Prostate gland (tissue), 2 donors: ENCODE measurements at regions not wholly inside any gene's neighbourhood (a gene's known extent, or its start where the extent isn't known, plus 50 kb on each side); places are given as distances from the start of the nearest gene placed in this dataset.

Source experiments
- POLR2A ChIP-seq: fragments of 450-650 bp; IDR thresholded peaks from one replicate; pipeline ENCODE4 v1.6.1; 2016; ENCODE audit warnings: antibody characterized with exemption, mild to moderate bottlenecking
- POLR2AphosphoS5 ChIP-seq: sonication (generic); formaldehyde crosslinking; IDR thresholded peaks from one replicate; pipeline ENCODE4 v1.6.1; 2017; ENCODE audit warnings: antibody characterized with exemption
- TF ChIP-seq, protein P1 (sequence below), 4 experiments: fragments of 200-600 bp in 2 of 4; fragments of 450-650 bp in 2 of 4; sonication (generic) in 2 of 4; IDR thresholded peaks; 1 replicate in 3 of 4; 2 replicates in 1 of 4; pipeline ENCODE4 v1.5.1; 2016 to 2019; ENCODE audit warnings: antibody characterized with exemption in 4 of 4, mild to moderate bottlenecking in 2 of 4, moderate library complexity in 2 of 4

DNA sequence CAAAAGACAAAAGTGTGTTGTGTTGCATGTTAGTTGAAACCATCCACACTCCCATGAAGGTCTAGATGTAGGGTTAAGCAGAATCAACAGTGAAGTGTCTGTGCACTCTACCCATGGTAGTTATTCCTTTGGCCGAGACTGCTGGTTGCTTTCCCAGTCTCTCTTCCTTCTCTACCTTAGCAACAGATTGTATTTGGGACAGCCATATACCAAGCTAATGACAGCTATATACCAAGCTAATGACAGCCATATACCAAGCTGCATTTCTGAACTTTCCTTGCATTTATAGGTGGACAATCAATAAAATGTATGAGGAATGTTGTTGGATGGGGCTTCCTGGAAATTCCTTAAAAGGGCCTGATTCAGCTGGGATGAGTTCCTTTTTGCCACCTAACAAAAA is 80.5 kb upstream of the ENPEP start:
- TF ChIP-seq POLR2AphosphoS5 (no peak), POLR2A (no peak)
- TF ChIP-seq, protein P1, sequence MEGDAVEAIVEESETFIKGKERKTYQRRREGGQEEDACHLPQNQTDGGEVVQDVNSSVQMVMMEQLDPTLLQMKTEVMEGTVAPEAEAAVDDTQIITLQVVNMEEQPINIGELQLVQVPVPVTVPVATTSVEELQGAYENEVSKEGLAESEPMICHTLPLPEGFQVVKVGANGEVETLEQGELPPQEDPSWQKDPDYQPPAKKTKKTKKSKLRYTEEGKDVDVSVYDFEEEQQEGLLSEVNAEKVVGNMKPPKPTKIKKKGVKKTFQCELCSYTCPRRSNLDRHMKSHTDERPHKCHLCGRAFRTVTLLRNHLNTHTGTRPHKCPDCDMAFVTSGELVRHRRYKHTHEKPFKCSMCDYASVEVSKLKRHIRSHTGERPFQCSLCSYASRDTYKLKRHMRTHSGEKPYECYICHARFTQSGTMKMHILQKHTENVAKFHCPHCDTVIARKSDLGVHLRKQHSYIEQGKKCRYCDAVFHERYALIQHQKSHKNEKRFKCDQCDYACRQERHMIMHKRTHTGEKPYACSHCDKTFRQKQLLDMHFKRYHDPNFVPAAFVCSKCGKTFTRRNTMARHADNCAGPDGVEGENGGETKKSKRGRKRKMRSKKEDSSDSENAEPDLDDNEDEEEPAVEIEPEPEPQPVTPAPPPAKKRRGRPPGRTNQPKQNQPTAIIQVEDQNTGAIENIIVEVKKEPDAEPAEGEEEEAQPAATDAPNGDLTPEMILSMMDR (IDR thresholded peaks at IDR 0.05) = no peak
